HEK293 (cell line): ENCODE measurements at regions not wholly inside any gene's neighbourhood (a gene's known extent, or its start where the extent isn't known, plus 50 kb on each side); places are given as distances from the start of the nearest gene placed in this dataset.

ENCODE experiments used
- GLIS1 ChIP-seq: fragments of 450-650 bp; formaldehyde crosslinking; IDR thresholded peaks from 2 replicates; pipeline ENCODE4 v1.5.1; 2016; ENCODE audit warnings: missing biosample characterization, missing genetic modification characterization
- HOXC10 ChIP-seq: sonication (generic); formaldehyde crosslinking; IDR thresholded peaks from 2 replicates; pipeline ENCODE4 v1.8.1; 2023; ENCODE audit warnings: mild to moderate bottlenecking, missing genetic modification reagents
- IKZF3 ChIP-seq: fragments of 450-650 bp; IDR thresholded peaks from 2 replicates; pipeline ENCODE4 v1.5.0; 2018; ENCODE audit warnings: missing biosample characterization, mild to moderate bottlenecking, missing genetic modification characterization, moderate library complexity
- OSR2 ChIP-seq: fragments of 450-650 bp; formaldehyde crosslinking; IDR thresholded peaks from 2 replicates; pipeline ENCODE4 v1.5.1; 2016; ENCODE audit warnings: missing biosample characterization, missing genetic modification characterization
- SALL2 ChIP-seq: fragments of 450-650 bp; formaldehyde crosslinking; IDR thresholded peaks from 2 replicates; pipeline ENCODE4 v1.5.0; 2017; ENCODE audit warnings: missing biosample characterization, mild to moderate bottlenecking, missing genetic modification characterization, borderline replicate concordance
- ZBTB21 ChIP-seq: fragments of 450-650 bp; formaldehyde crosslinking; IDR thresholded peaks from 2 replicates; pipeline ENCODE4 v1.5.1; 2017; ENCODE audit warnings: missing biosample characterization, missing genetic modification characterization
- ZBTB48 ChIP-seq: fragments of 450-650 bp; formaldehyde crosslinking; IDR thresholded peaks from 2 replicates; pipeline ENCODE4 v1.5.1; 2016; ENCODE audit warnings: missing biosample characterization, missing genetic modification characterization
- ZBTB8A ChIP-seq: fragments of 450-650 bp; formaldehyde crosslinking; IDR thresholded peaks from 2 replicates; pipeline ENCODE4 v1.5.1; 2016; ENCODE audit warnings: missing biosample characterization, missing genetic modification characterization
- ZFHX2 ChIP-seq: fragments of 450-650 bp; formaldehyde crosslinking; conservative IDR thresholded peaks from 2 replicates; pipeline ENCODE4 v1.5.1; 2016; ENCODE audit warnings: missing biosample characterization, missing genetic modification characterization
- ZIC2 ChIP-seq: fragments of 450-650 bp; formaldehyde crosslinking; IDR thresholded peaks from 2 replicates; pipeline ENCODE4 v1.5.1; 2016; ENCODE audit warnings: missing biosample characterization, missing genetic modification characterization
- ZNF112 ChIP-seq: fragments of 450-650 bp; formaldehyde crosslinking; IDR thresholded peaks from 2 replicates; pipeline ENCODE4 v1.5.0; 2017; ENCODE audit warnings: missing biosample characterization, missing genetic modification characterization
- ZNF18 ChIP-seq: fragments of 450-650 bp; formaldehyde crosslinking; IDR thresholded peaks from 2 replicates; pipeline ENCODE4 v1.5.1; 2016; ENCODE audit warnings: missing biosample characterization, missing genetic modification characterization
- ZNF184 ChIP-seq: fragments of 450-650 bp; IDR thresholded peaks from 2 replicates; pipeline ENCODE4 v1.5.1; 2018; ENCODE audit warnings: missing biosample characterization, mild to moderate bottlenecking, missing genetic modification characterization
- ZNF2 ChIP-seq: fragments of 450-650 bp; formaldehyde crosslinking; IDR thresholded peaks from 2 replicates; pipeline ENCODE4 v1.5.1; 2016; ENCODE audit warnings: missing biosample characterization, missing genetic modification characterization
- ZNF280D ChIP-seq: fragments of 450-650 bp; formaldehyde crosslinking; IDR thresholded peaks from 2 replicates; pipeline ENCODE4 v1.5.1; 2016; ENCODE audit warnings: missing biosample characterization, missing genetic modification characterization
- ZNF350 ChIP-seq: fragments of 450-650 bp; formaldehyde crosslinking; IDR thresholded peaks from 2 replicates; pipeline ENCODE4 v1.5.0; 2017; ENCODE audit warnings: missing biosample characterization, mild to moderate bottlenecking, missing genetic modification characterization
- ZNF433 ChIP-seq: fragments of 450-650 bp; formaldehyde crosslinking; IDR thresholded peaks from 2 replicates; pipeline ENCODE4 v1.5.1; 2016; ENCODE audit warnings: missing biosample characterization, missing genetic modification characterization, low read depth
- ZNF645 ChIP-seq: fragments of 450-650 bp; formaldehyde crosslinking; IDR thresholded peaks from 2 replicates; pipeline ENCODE4; 2016; ENCODE audit warnings: missing biosample characterization, missing genetic modification characterization
- ZNF654 ChIP-seq: fragments of 450-650 bp; formaldehyde crosslinking; IDR thresholded peaks from 2 replicates; pipeline ENCODE4 v1.5.1; 2016; ENCODE audit warnings: low read depth, missing biosample characterization, missing genetic modification characterization
- ZNF707 ChIP-seq: fragments of 450-650 bp; formaldehyde crosslinking; IDR thresholded peaks from 2 replicates; pipeline ENCODE4 v1.5.1; 2016; ENCODE audit warnings: missing biosample characterization, missing genetic modification characterization
- ZSCAN16 ChIP-seq: fragments of 450-650 bp; formaldehyde crosslinking; IDR thresholded peaks from 2 replicates; pipeline ENCODE4 v1.5.1; 2016; ENCODE audit warnings: missing biosample characterization, missing genetic modification characterization
- ZSCAN5A ChIP-seq: fragments of 450-650 bp; formaldehyde crosslinking; IDR thresholded peaks from 2 replicates; pipeline ENCODE4 v1.5.1; 2016; ENCODE audit warnings: missing biosample characterization, missing genetic modification characterization
- TF ChIP-seq, protein P1 (sequence below): fragments of 450-650 bp; formaldehyde crosslinking; IDR thresholded peaks from 2 replicates; pipeline ENCODE4 v1.5.1; 2016; ENCODE audit warnings: missing biosample characterization, missing genetic modification characterization
- TF ChIP-seq, protein P2 (sequence below): fragments of 450-650 bp; formaldehyde crosslinking; IDR thresholded peaks from 2 replicates; pipeline ENCODE4 v1.5.1; 2016; ENCODE audit warnings: missing biosample characterization, missing genetic modification characterization
- TF ChIP-seq, protein P3 (sequence below): fragments of 450-650 bp; formaldehyde crosslinking; IDR thresholded peaks from 2 replicates; pipeline ENCODE4 v1.5.1; 2016; ENCODE audit warnings: missing biosample characterization, missing genetic modification characterization, low read depth

GRCh38 chr22:46064228-46064965, 85.9 kb upstream of the PPARA start (continued):
- TF ChIP-seq ZNF112 (tag by site-specific recombination) (no peak), ZNF184 (tag by site-specific recombination) (no peak), ZSCAN5A (tag by site-specific recombination) (no peak), ZIC2 (no peak), ZNF18 (tag by site-specific recombination) (peak; percentile 62; the same call in 1 of the 2 replicates), ZNF645 (no peak), IKZF3 (tag by site-specific recombination) (peak; percentile 65; the same call in 1 of the 2 replicates), SALL2 (tag by site-specific recombination) (no peak), ZFHX2 (tag by site-specific recombination) (no peak), HOXC10 (CRISPR knock-in tag) (no peak), ZNF350 (tag by site-specific recombination) (no peak), ZSCAN16 (tag by site-specific recombination) (no peak), GLIS1 (no peak), ZNF2 (tag by site-specific recombination) (no peak), ZBTB8A (tag by site-specific recombination) (peak; percentile 94), ZNF280D (tag by site-specific recombination) (no peak), ZBTB21 (tag by site-specific recombination) (no peak), ZNF433 (tag by site-specific recombination) (no peak), ZNF707 (tag by site-specific recombination) (no peak), OSR2 (tag by site-specific recombination) (no peak), ZBTB48 (tag by site-specific recombination) (0 out of 2 replicates have a peak, but pooled peaks have one; percentile 39), ZNF654 (tag by site-specific recombination) (no peak)
- TF ChIP-seq, protein P1, sequence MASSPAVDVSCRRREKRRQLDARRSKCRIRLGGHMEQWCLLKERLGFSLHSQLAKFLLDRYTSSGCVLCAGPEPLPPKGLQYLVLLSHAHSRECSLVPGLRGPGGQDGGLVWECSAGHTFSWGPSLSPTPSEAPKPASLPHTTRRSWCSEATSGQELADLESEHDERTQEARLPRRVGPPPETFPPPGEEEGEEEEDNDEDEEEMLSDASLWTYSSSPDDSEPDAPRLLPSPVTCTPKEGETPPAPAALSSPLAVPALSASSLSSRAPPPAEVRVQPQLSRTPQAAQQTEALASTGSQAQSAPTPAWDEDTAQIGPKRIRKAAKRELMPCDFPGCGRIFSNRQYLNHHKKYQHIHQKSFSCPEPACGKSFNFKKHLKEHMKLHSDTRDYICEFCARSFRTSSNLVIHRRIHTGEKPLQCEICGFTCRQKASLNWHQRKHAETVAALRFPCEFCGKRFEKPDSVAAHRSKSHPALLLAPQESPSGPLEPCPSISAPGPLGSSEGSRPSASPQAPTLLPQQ: 0 out of 2 replicates have a peak, but pooled peaks have one; percentile 9
- TF ChIP-seq, protein P2, sequence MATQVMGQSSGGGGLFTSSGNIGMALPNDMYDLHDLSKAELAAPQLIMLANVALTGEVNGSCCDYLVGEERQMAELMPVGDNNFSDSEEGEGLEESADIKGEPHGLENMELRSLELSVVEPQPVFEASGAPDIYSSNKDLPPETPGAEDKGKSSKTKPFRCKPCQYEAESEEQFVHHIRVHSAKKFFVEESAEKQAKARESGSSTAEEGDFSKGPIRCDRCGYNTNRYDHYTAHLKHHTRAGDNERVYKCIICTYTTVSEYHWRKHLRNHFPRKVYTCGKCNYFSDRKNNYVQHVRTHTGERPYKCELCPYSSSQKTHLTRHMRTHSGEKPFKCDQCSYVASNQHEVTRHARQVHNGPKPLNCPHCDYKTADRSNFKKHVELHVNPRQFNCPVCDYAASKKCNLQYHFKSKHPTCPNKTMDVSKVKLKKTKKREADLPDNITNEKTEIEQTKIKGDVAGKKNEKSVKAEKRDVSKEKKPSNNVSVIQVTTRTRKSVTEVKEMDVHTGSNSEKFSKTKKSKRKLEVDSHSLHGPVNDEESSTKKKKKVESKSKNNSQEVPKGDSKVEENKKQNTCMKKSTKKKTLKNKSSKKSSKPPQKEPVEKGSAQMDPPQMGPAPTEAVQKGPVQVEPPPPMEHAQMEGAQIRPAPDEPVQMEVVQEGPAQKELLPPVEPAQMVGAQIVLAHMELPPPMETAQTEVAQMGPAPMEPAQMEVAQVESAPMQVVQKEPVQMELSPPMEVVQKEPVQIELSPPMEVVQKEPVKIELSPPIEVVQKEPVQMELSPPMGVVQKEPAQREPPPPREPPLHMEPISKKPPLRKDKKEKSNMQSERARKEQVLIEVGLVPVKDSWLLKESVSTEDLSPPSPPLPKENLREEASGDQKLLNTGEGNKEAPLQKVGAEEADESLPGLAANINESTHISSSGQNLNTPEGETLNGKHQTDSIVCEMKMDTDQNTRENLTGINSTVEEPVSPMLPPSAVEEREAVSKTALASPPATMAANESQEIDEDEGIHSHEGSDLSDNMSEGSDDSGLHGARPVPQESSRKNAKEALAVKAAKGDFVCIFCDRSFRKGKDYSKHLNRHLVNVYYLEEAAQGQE (tag by site-specific recombination): no peak
- TF ChIP-seq, protein P3, sequence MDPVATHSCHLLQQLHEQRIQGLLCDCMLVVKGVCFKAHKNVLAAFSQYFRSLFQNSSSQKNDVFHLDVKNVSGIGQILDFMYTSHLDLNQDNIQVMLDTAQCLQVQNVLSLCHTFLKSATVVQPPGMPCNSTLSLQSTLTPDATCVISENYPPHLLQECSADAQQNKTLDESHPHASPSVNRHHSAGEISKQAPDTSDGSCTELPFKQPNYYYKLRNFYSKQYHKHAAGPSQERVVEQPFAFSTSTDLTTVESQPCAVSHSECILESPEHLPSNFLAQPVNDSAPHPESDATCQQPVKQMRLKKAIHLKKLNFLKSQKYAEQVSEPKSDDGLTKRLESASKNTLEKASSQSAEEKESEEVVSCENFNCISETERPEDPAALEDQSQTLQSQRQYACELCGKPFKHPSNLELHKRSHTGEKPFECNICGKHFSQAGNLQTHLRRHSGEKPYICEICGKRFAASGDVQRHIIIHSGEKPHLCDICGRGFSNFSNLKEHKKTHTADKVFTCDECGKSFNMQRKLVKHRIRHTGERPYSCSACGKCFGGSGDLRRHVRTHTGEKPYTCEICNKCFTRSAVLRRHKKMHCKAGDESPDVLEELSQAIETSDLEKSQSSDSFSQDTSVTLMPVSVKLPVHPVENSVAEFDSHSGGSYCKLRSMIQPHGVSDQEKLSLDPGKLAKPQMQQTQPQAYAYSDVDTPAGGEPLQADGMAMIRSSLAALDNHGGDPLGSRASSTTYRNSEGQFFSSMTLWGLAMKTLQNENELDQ (tag by site-specific recombination): no peak
